ENCODE measurements at regions not wholly inside any gene's neighbourhood (a gene's known extent, or its start where the extent isn't known, plus 50 kb on each side); places are given as distances from the start of the nearest gene placed in this dataset.

GRCh38 chr5:167171056-167171455 lies 1120.4 kb upstream of the WWC1 start (continued):
- no peak for TF ChIP-seq BCL3 (IDR thresholded peaks at IDR 0.05; ENCODE audit: borderline replicate concordance, insufficient read depth, low read depth, low read length, poor library complexity, severe bottlenecking)
- TF ChIP-seq SIX5 (IDR thresholded peaks at IDR 0.05; ENCODE audit: low read depth, low read length, severe bottlenecking) = no peak
- TF ChIP-seq MTA2 (IDR thresholded peaks at IDR 0.05; ENCODE audit: low read depth) = no peak

GRCh38 chr5:167177736-167178135 lies 1113.7 kb upstream of the WWC1 start:
- ATAC-seq = no peak
- no peaks in the 10 kb centered on the region for H3K36me3 ChIP-seq (ENCODE audit: control insufficient read depth in 2 of 2, insufficient read depth in 2 of 2, low read length in 1 of 2)
- SMC1A ChIA-PET (ENCODE audit: uncharacterized antibody, unreplicated experiment) = no interaction called here
- H3K4me2 ChIP-seq (ENCODE audit: control insufficient read depth, insufficient read depth) = no peak overlapping the region
- intact Hi-C loops (cut with micrococcal nuclease; ENCODE audit: unreplicated experiment) (no loop called here), in situ Hi-C loops (cut with MboI) (no loop called here)
- no peak overlapping the region for H3K4me3 ChIP-seq
- DNase-seq (ENCODE audit: low read depth, low spot score) = no peak
- no TSS peak for BruUV-seq (replicated peaks)
- POLR2A ChIA-PET = no interaction called here
- no peaks in the 10 kb centered on the region for H3K9me3 ChIP-seq (replicated peaks; ENCODE audit: control insufficient read depth, insufficient read depth, low read length)
- no peak overlapping the region for H3K9ac ChIP-seq (ENCODE audit: control insufficient read depth, insufficient read depth, low read length)
- no peak for FAIRE-seq
- TF ChIP-seq CEBPZ (IDR thresholded peaks at IDR 0.05; ENCODE audit: low read depth, low read length) (no peak), NR2F1 (conservative IDR thresholded peaks at IDR 0.05) (no peak), JUNB (IDR thresholded peaks at IDR 0.05) (no peak), PML (IDR thresholded peaks at IDR 0.05; ENCODE audit: low read length) (no peak), ZNF592 (IDR thresholded peaks at IDR 0.05) (no peak), TCF3 (IDR thresholded peaks at IDR 0.05; ENCODE audit: borderline replicate concordance, insufficient read depth, low read depth, low read length) (no peak), BCL11A (IDR thresholded peaks at IDR 0.05; ENCODE audit: low read depth, low read length) (no peak), KAT2A (conservative IDR thresholded peaks at IDR 0.05; ENCODE audit: control insufficient read depth, low read depth, low read length) (no peak), HCFC1 (IDR thresholded peaks at IDR 0.05; ENCODE audit: low read length) (no peak), CHD2 (IDR thresholded peaks at IDR 0.05; ENCODE audit: borderline replicate concordance, low read depth, low read length) (no peak), CREM (IDR thresholded peaks at IDR 0.05; ENCODE audit: low read depth) (no peak)
- RAD21 ChIA-PET (ENCODE audit: unreplicated experiment) = no interaction called here
- 12% methylated on average over 4 of the region's 4 CpGs for WGBS (ENCODE audit: insufficient coverage, insufficient replicate concordance, low lambda C conversion rate, missing lambda C conversion rate)
- no peaks in the 10 kb centered on the region for H3K27me3 ChIP-seq (replicated peaks in 1 of 2; ENCODE audit: control insufficient read depth in 2 of 2, insufficient read depth in 2 of 2, low read length in 1 of 2)
- CTCF ChIA-PET = no interaction called here
- H3K4me1 ChIP-seq (ENCODE audit: control insufficient read depth, insufficient read depth, low read length) = no peaks in the 10 kb centered on the region
- H3K27ac ChIP-seq (ENCODE audit: control insufficient read depth, insufficient read depth) = no peak overlapping the region
- no peaks in the 10 kb centered on the region for H3K79me2 ChIP-seq (ENCODE audit: control insufficient read depth, insufficient read depth, low read length)
- H2AFZ ChIP-seq (ENCODE audit: control insufficient read depth, low read depth, low read length) = no peak overlapping the region
- H4K20me1 ChIP-seq (ENCODE audit: control insufficient read depth, insufficient read depth) = no peaks in the 10 kb centered on the region

Data from GM12878 (cell line).